Loucy (cell line): ENCODE measurements at regions not wholly inside any gene's neighbourhood (a gene's known extent, or its start where the extent isn't known, plus 50 kb on each side); places are given as distances from the start of the nearest gene placed in this dataset.

Experiments
- CTCF ChIP-seq: fragments of 200-600 bp; sonication (generic); conservative IDR thresholded peaks from 2 replicates; pipeline ENCODE4 v1.5.1; 2014; ENCODE audit warnings: mild to moderate bottlenecking, antibody characterized with exemption, low read length
- EZH2phosphoT487 ChIP-seq: fragments of 200-600 bp; IDR thresholded peaks from 2 replicates; pipeline ENCODE4 v1.6.1; 2018; ENCODE audit warnings: antibody characterized with exemption, mild to moderate bottlenecking, moderate library complexity, borderline replicate concordance

GRCh38 chr20:20897922-20898321 is 185.5 kb upstream of the RALGAPA2 start:
- TF ChIP-seq CTCF, result no peak
- no peak for TF ChIP-seq EZH2phosphoT487
